Germinal center (tissue), 1 donor: ENCODE measurements at regions not wholly inside any gene's neighbourhood (a gene's known extent, or its start where the extent isn't known, plus 50 kb on each side); places are given as distances from the start of the nearest gene placed in this dataset.
"Not testable (repeated sequence)": the region's sequence is repeated elsewhere in the genome, so short reads cannot be mapped to it uniquely, and the experiment has no call there.

Experiments
- DNase-seq: peaks from one replicate; pipeline ENCODE4 v3.0.0; 2012; ENCODE audit warnings: mixed read lengths, low spot score

GRCh38 chr7:65800890-65801341, 72.0 kb upstream of the VKORC1L1 start:
- DNase-seq, result no peak

- no peak for DNase-seq
These were observed 68.0 kb upstream of the VKORC1L1 start for GRCh38 chr7:65804887-65805286.

- not testable (repeated sequence) for DNase-seq
These were observed 65.8 kb upstream of the VKORC1L1 start for GRCh38 chr7:65807067-65807466.

GRCh38 chr7:65809259-65809981, 63.5 kb upstream of the VKORC1L1 start:
- DNase-seq, result peak; percentile 33

DNA sequence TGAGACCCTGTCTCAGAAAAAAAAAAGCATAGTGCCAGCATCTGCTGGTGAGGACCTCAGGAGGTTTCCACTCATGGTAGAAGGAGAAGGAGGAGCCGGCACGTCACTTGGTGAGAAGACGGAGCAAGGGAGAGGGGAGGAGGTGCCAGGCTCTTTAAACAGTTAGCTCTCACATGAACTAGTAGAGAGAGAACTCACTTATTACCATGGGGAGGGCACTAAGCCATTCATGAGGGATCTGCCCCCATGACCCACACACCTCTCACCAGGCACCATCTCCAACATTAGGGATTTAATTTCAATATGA, 62.9 kb upstream of the VKORC1L1 start:
- no peak for DNase-seq

DNA sequence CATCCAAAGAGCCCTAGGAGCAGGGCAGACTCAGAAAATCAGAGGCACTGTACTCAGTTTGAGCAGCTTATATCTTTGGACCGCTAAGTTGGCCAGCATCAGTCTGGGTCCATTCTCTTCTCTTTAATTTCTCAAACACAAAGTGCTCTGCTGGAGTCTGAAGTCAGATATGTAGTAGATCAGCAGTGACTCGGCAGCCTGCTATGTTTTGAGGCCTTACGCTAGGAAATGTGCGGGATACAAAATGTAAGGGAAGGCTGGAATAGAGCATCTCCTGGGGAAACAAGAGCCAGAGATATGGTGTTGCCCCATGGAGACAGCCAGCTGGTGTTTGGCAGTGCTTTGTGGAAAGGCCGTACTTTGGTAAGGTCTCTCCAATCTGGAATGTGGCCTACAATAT, 60.6 kb upstream of the VKORC1L1 start:
- no peak for DNase-seq

DNA sequence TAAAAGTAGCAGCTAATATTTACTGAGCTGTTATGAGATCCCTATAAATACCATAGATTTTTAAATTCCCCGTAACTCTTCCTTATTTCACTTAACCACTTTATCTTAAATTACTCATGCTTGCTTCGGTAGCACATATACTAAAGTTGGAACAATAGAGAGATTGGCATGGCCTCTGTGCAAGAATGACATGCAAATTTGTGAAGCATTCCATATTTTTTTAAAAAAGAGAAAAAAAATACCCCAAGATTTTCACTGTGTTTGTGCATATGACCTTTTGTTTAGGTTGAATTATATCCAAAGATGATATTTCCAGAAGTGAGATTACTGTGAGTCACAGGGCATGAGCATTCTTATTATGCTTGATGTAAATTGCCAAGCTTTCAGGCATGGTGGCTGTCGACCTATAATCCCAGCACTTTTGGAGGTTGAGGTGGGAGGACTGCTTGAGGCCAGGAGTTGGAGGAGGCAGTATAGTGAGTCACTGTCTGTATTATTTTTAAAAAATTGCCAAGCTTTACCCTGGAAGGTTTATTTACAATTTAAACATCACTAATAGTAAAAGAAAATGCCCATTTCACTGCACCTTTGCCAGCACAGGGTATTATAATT, 58.2 kb upstream of the VKORC1L1 start:
- DNase-seq, result not testable (repeated sequence)

- no peak for DNase-seq
These were observed 52.5 kb upstream of the VKORC1L1 start for GRCh38 chr7:65820287-65820950.
